GM12878 (cell line): ENCODE measurements at regions not wholly inside any gene's neighbourhood (a gene's known extent, or its start where the extent isn't known, plus 50 kb on each side); places are given as distances from the start of the nearest gene placed in this dataset.

Experiments
- ATAC-seq: fragments of 200-7000 bp; cut with Tn5 transposase; 3 replicates; pipeline ENCODE4 v1.9.1; 2020; ENCODE audit warnings: mild to moderate bottlenecking, moderate library complexity
- BruUV-seq: library from RNA; stranded (reverse); fragments of 400-500 nt; replicated peaks from 2 replicates; lab custom pipeline; 2021; lab: Mats Ljungman, UMichigan
- CTCF ChIA-PET: fragments of 300-600 bp; sonication (Branson Sonifier 250); formaldehyde crosslinking; extraction: SDS; loops from one replicate; lab custom pipeline; 2021; ENCODE audit warnings: inconsistent platforms; lab: Yijun Ruan, JAX
- POLR2A ChIA-PET: fragments of 350-600 bp; formaldehyde crosslinking; extraction: SDS; loops from one replicate; lab custom pipeline; 2021; ENCODE audit warnings: inconsistent platforms; lab: Charles Lee
- RAD21 ChIA-PET: fragments of 300-600 bp; sonication (Branson Sonifier 250); formaldehyde crosslinking; loops from one replicate; lab custom pipeline; 2023; ENCODE audit warnings: antibody characterized with exemption; ENCODE audit not compliant: unreplicated experiment; lab: Charles Lee
- SMC1A ChIA-PET: fragments of 300-600 bp; sonication (Branson Sonifier 250); formaldehyde crosslinking; loops from one replicate; lab custom pipeline; 2023; ENCODE audit not compliant: unreplicated experiment, uncharacterized antibody; lab: Charles Lee
- DNase-seq: peaks from one replicate; pipeline ENCODE4 v3.0.0-alpha.2; 2011; ENCODE audit warnings: low read depth, low spot score
- FAIRE-seq: peaks from 3 replicates; lab custom pipeline; 2011; peaks lifted over from hg19 to GRCh38; lab: Jason Lieb, UNC
- H2AFZ ChIP-seq: 2 replicates; pipeline ENCODE4 v1.6.0; 2011; ENCODE audit warnings: low read depth, low read length, control low read depth; ENCODE audit not compliant: control insufficient read depth
- H3K27ac ChIP-seq: 2 replicates; pipeline ENCODE4 v1.5.1; 2011; ENCODE audit warnings: control low read depth; ENCODE audit not compliant: control insufficient read depth, insufficient read depth
- H3K27me3 ChIP-seq, 2 experiments: replicated peaks in 1 of 2; 2 replicates each; pipeline versions ENCODE4 v1.6.0 to v1.6.1; 2011; ENCODE audit warnings: low read length in 1 of 2; ENCODE audit not compliant: control insufficient read depth in 2 of 2, insufficient read depth in 2 of 2
- H3K36me3 ChIP-seq, 2 experiments: 2 replicates each; pipeline ENCODE4 v1.5.1; 2011; ENCODE audit warnings: low read length in 1 of 2; ENCODE audit not compliant: control insufficient read depth in 2 of 2, insufficient read depth in 2 of 2
- H3K4me1 ChIP-seq: 2 replicates; pipeline ENCODE4 v1.6.1; 2011; ENCODE audit warnings: mild to moderate bottlenecking, low read length, moderate library complexity, mixed read lengths; ENCODE audit not compliant: control insufficient read depth, insufficient read depth
- H3K4me2 ChIP-seq: 2 replicates; pipeline ENCODE4 v1.6.0; 2011; ENCODE audit warnings: control low read depth; ENCODE audit not compliant: control insufficient read depth, insufficient read depth
- H3K4me3 ChIP-seq: fragments of 200-600 bp; sonication (generic); 2 replicates; pipeline ENCODE4 v1.5.1; 2016
- H3K79me2 ChIP-seq: 2 replicates; pipeline ENCODE4 v1.6.0; 2011; ENCODE audit warnings: low read length; ENCODE audit not compliant: control insufficient read depth, insufficient read depth
- H3K9ac ChIP-seq: 2 replicates; pipeline ENCODE4 v1.8.0; 2011; ENCODE audit warnings: low read length, control low read depth, mixed read lengths; ENCODE audit not compliant: control insufficient read depth, insufficient read depth
- H3K9me3 ChIP-seq: replicated peaks from 3 replicates; pipeline ENCODE4 v1.5.1; 2011; ENCODE audit warnings: mild to moderate bottlenecking, low read length; ENCODE audit not compliant: control insufficient read depth, insufficient read depth
- H4K20me1 ChIP-seq: 2 replicates; pipeline ENCODE4 v1.6.0; 2011; ENCODE audit not compliant: control insufficient read depth, insufficient read depth
- ESRRA ChIP-seq: IDR thresholded peaks from 2 replicates; pipeline ENCODE4 v1.6.1; 2012; ENCODE audit warnings: mild to moderate bottlenecking, low read length, improper control_type of control experiment
- KAT2A ChIP-seq: conservative IDR thresholded peaks from 2 replicates; pipeline ENCODE4 v1.6.1; 2011; ENCODE audit warnings: low read depth, low read length; ENCODE audit not compliant: control insufficient read depth
- LARP7 ChIP-seq: fragments of 450-650 bp; IDR thresholded peaks from 2 replicates; pipeline ENCODE4 v1.6.1; 2017; ENCODE audit warnings: mild to moderate bottlenecking
- MYC ChIP-seq: IDR thresholded peaks from 2 replicates; pipeline ENCODE4 v1.6.1; 2011; ENCODE audit warnings: mild to moderate bottlenecking, low read length, moderate library complexity, inconsistent platforms; ENCODE audit not compliant: insufficient read depth, insufficient replicate concordance, insufficient read length, severe bottlenecking
- POU2F2 ChIP-seq: IDR thresholded peaks from 3 replicates; pipeline ENCODE4 v1.6.1; 2011; ENCODE audit warnings: low read depth, mild to moderate bottlenecking, low read length, borderline replicate concordance
- ZNF217 ChIP-seq: fragments of 450-650 bp; IDR thresholded peaks from 2 replicates; pipeline ENCODE4 v1.6.1; 2017; ENCODE audit warnings: antibody characterized with exemption, mild to moderate bottlenecking
- ZNF622 ChIP-seq: fragments of 450-650 bp; IDR thresholded peaks from 2 replicates; pipeline ENCODE4 v1.6.1; 2017; ENCODE audit warnings: mild to moderate bottlenecking, inconsistent platforms
- in situ Hi-C: fragments of 300-500 bp; cut with MboI; formaldehyde crosslinking; loops from 9 replicates; pipeline ENCODE4 v1.14.3; 2018; ENCODE audit warnings: mixed read lengths
- intact Hi-C: fragments of 100-400 bp; cut with micrococcal nuclease; formaldehyde crosslinking; loops from one replicate; pipeline ENCODE4 v1.14.2; 2022; ENCODE audit not compliant: unreplicated experiment
- TF ChIP-seq, protein P1 (sequence below): fragments of 450-650 bp; IDR thresholded peaks from 2 replicates; pipeline ENCODE4 v1.6.1; 2016; ENCODE audit warnings: mild to moderate bottlenecking
- TF ChIP-seq, protein P2 (sequence below): IDR thresholded peaks from 2 replicates; pipeline ENCODE4 v1.6.1; 2011; ENCODE audit warnings: borderline replicate concordance, low read depth, mild to moderate bottlenecking, moderate library complexity, mixed read lengths, low read length; ENCODE audit not compliant: insufficient read depth; ENCODE audit errors: extremely low read length
- TF ChIP-seq, protein P3 (sequence below): IDR thresholded peaks from 2 replicates; pipeline ENCODE4 v1.6.1; 2012; ENCODE audit warnings: mild to moderate bottlenecking, low read depth, low read length
- TF ChIP-seq, protein P4 (sequence below), 3 experiments: IDR thresholded peaks in 2 of 3; conservative IDR thresholded peaks in 1 of 3; 2 replicates each; pipeline ENCODE4 v1.5.1; 2011; ENCODE audit warnings: low read depth in 3 of 3, low read length in 3 of 3, mild to moderate bottlenecking in 3 of 3, control low read depth in 2 of 3, moderate library complexity in 2 of 3, inconsistent platforms in 1 of 3, mixed read lengths in 1 of 3; ENCODE audit not compliant: control insufficient read depth in 2 of 3, insufficient read depth in 1 of 3; ENCODE audit errors: extremely low read depth in 1 of 3

DNA sequence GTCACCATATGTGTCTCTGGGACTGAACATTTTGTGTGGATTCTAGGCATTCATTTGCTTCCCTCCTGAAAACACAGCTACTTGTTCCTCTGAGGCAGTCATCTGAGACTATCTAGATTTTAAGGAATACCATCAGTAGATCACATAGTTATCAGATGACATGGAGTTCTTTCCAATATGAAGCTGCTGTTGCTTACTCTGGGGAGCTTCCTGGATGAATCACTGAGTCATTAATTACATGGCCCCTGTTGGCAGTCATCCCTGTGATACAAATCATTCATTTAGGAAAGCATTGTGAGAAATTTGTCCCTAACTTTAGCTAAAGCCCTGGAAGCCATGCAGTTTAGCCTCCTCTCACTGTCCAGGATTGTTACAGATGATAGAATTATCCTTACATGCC, 98.2 kb upstream of the ARSJ start:
- intact Hi-C loops = no loop called here
- H4K20me1 ChIP-seq = no peaks in the 10 kb centered on the region
- H3K9ac ChIP-seq = no peak overlapping the region
- H3K4me3 ChIP-seq = no peak overlapping the region
- ChIA-PET CTCF (interaction anchor here (0.7 to 0.9 kb wide), 2 partner anchors 572 to 683 kb away, joined by 3 read pairs; no protein-coding TSS in a partner anchor), SMC1A (interaction anchor here (8.6 kb wide), 1 partner anchor 125 kb away, joined by 145 read pairs; no protein-coding TSS in a partner anchor), RAD21 (no interaction called here), POLR2A (no interaction called here)
- no peak overlapping the region for H2AFZ ChIP-seq
- FAIRE-seq (no peak), DNase-seq (no peak), ATAC-seq (no peak)
- H3K36me3 ChIP-seq = no peaks in the 10 kb centered on the region
- no peaks in the 10 kb centered on the region for H3K27me3 ChIP-seq
- in situ Hi-C loops = loop anchor here (10.0 kb wide), 1 partner anchor 293 kb away; no protein-coding TSS in a partner anchor
- TF ChIP-seq, protein P1, sequence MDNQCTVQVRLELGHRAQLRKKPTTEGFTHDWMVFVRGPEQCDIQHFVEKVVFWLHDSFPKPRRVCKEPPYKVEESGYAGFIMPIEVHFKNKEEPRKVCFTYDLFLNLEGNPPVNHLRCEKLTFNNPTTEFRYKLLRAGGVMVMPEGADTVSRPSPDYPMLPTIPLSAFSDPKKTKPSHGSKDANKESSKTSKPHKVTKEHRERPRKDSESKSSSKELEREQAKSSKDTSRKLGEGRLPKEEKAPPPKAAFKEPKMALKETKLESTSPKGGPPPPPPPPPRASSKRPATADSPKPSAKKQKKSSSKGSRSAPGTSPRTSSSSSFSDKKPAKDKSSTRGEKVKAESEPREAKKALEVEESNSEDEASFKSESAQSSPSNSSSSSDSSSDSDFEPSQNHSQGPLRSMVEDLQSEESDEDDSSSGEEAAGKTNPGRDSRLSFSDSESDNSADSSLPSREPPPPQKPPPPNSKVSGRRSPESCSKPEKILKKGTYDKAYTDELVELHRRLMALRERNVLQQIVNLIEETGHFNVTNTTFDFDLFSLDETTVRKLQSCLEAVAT = no peak
- TF ChIP-seq, protein P2, sequence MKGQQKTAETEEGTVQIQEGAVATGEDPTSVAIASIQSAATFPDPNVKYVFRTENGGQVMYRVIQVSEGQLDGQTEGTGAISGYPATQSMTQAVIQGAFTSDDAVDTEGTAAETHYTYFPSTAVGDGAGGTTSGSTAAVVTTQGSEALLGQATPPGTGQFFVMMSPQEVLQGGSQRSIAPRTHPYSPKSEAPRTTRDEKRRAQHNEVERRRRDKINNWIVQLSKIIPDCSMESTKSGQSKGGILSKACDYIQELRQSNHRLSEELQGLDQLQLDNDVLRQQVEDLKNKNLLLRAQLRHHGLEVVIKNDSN = no peak
- TF ChIP-seq ZNF622 (no peak), MYC (no peak), ESRRA (no peak), KAT2A (no peak), ZNF217 (no peak), LARP7 (no peak), POU2F2 (no peak)
- TF ChIP-seq, protein P3, sequence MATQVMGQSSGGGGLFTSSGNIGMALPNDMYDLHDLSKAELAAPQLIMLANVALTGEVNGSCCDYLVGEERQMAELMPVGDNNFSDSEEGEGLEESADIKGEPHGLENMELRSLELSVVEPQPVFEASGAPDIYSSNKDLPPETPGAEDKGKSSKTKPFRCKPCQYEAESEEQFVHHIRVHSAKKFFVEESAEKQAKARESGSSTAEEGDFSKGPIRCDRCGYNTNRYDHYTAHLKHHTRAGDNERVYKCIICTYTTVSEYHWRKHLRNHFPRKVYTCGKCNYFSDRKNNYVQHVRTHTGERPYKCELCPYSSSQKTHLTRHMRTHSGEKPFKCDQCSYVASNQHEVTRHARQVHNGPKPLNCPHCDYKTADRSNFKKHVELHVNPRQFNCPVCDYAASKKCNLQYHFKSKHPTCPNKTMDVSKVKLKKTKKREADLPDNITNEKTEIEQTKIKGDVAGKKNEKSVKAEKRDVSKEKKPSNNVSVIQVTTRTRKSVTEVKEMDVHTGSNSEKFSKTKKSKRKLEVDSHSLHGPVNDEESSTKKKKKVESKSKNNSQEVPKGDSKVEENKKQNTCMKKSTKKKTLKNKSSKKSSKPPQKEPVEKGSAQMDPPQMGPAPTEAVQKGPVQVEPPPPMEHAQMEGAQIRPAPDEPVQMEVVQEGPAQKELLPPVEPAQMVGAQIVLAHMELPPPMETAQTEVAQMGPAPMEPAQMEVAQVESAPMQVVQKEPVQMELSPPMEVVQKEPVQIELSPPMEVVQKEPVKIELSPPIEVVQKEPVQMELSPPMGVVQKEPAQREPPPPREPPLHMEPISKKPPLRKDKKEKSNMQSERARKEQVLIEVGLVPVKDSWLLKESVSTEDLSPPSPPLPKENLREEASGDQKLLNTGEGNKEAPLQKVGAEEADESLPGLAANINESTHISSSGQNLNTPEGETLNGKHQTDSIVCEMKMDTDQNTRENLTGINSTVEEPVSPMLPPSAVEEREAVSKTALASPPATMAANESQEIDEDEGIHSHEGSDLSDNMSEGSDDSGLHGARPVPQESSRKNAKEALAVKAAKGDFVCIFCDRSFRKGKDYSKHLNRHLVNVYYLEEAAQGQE = no peak
- TF ChIP-seq, protein P4, sequence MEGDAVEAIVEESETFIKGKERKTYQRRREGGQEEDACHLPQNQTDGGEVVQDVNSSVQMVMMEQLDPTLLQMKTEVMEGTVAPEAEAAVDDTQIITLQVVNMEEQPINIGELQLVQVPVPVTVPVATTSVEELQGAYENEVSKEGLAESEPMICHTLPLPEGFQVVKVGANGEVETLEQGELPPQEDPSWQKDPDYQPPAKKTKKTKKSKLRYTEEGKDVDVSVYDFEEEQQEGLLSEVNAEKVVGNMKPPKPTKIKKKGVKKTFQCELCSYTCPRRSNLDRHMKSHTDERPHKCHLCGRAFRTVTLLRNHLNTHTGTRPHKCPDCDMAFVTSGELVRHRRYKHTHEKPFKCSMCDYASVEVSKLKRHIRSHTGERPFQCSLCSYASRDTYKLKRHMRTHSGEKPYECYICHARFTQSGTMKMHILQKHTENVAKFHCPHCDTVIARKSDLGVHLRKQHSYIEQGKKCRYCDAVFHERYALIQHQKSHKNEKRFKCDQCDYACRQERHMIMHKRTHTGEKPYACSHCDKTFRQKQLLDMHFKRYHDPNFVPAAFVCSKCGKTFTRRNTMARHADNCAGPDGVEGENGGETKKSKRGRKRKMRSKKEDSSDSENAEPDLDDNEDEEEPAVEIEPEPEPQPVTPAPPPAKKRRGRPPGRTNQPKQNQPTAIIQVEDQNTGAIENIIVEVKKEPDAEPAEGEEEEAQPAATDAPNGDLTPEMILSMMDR (IDR thresholded peaks at IDR 0.05 in 2 of 3, conservative IDR thresholded peaks at IDR 0.05 in 1 of 3; ENCODE audit: control insufficient read depth in 2 of 3, extremely low read depth in 1 of 3, insufficient read depth in 1 of 3, low read depth in 3 of 3, low read length in 3 of 3) = no peak
- no peaks in the 10 kb centered on the region for H3K79me2 ChIP-seq
- no TSS peak for BruUV-seq
- H3K9me3 ChIP-seq = no peaks in the 10 kb centered on the region
- H3K27ac ChIP-seq = no peak overlapping the region
- H3K4me2 ChIP-seq = no peak overlapping the region
- H3K4me1 ChIP-seq = no peaks in the 10 kb centered on the region
